Dermis microvascular lymphatic vessel endothelial cell (primary cell): ENCODE measurements at regions not wholly inside any gene's neighbourhood (a gene's known extent, or its start where the extent isn't known, plus 50 kb on each side); places are given as distances from the start of the nearest gene placed in this dataset.
"Not testable (repeated sequence)": the region's sequence is repeated elsewhere in the genome, so short reads cannot be mapped to it uniquely, and the experiment has no call there.

Experiments
- DNase-seq, 2 donors: peaks; one replicate each; pipeline versions ENCODE4 v3.0.0 to v3.0.0-alpha.2; 2010; ENCODE audit warnings: low read depth in 2 of 2

DNA sequence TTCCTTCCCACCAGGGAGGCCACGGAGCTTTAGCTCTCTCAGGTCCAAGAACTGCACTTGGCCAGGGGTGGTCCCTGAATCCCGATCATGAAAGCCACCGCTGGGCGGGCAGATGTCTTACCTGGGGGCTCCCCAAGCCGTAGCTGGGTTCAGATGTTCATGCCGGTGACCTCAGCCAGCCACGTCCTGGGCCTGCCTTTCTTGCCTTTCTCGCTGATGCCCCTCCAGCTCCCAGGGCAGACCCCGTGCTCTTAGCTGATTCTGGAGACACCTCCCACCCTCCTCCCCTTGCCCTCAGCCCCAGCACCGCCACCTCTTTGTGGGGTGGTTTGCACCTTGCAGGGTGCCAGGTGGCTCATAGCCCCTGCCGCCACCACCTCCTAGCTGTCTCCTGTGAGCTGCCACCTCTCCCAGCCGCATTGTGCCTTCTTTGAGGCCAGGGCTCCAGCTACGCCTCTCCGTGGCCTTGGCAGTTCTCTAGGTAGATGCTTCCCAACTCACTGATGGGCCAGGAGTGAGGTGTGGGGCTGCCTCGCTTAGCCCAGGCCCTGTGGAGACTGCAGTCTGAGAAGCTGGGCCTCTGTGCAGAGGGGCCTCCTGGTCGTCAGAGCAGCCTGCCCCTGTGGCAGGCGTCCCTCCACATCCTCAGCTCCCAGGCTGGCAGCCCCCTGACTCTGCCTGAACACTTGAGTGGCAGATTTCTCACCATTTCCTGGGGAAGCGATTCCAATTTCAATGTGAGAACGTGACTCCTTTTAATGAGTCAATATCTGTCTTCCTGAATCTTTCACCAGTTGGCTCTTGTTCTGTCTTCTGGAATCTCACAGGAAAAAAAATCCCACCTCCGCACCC is 97.6 kb upstream of the B3GAT1 start:
- no peak for DNase-seq

DNA sequence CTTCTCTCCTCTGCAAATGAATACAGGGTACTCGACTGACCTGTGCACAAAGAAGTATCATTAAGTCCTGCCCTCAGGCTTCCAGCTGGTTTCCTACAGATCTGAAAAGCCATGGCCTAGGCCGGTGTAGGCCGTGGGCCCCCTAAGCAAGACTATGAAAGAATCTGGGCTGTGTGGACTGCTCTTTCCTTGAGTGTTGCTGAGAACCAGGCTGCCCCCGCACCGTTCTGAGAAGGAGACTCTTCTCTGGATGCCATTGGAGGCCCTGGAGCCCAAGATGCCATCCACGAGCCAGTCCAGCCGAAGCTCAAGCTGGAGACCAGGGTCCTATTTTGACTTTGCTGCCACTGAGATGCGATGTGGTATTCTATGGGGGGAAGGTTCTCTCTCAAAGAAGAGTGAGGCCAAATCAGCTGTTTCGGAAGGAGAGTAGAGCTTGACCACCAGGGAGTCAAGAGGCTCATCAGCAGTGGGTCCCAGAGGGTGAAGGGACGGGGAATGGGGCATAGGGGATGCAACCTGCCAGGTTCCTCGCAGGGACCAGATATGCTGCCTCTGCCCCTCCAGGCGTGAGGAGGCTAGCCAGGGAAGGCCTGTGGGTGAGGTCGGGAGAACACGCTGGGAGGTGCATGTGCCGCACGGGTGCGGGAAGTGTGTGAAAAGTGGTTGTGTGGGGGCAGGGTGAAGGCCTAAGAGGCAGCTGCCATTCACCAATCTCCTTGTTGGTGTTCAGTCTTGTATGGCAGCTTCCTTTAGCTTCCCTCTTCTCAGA is 96.4 kb upstream of the B3GAT1 start:
- no peak for DNase-seq

DNA sequence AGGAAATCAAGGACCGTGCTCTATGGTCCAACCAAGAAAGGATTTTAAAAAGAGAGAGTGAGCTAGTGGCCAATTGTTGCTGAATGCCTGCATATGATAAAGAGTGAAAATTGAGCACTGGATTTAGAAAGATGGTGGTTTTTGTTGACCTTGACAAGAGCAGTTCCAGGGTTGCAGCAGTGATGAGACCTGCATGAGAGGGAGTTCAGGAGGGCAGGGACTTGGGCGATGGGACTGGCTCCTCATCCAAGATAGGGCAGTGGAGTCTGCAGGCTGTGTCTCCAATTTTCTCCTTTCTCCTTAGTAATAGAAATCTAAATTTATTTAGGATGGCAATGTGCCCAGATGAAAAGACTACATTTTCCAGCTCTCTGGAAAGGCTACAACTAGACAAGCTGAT is 94.0 kb upstream of the B3GAT1 start:
- DNase-seq, result no peak

DNA sequence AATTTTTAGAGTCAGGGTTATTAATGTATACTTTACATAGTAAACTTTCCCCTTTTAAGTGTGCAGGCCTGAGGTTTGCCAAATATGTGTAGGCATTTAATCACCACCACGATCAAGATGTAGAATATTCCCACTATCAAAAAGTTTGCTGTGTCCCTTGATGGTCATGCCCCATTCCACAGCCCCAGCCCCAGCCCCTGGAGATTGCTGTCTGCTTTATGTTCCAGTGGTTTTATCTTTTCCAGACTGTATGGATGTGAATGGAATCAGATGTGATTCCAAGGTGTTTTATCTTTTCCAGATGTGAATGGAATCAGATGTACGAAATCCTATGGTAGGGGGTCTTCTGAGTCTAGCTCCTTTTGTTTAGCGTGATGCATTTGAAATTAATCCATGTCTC is 93.1 kb upstream of the B3GAT1 start:
- DNase-seq, result no peak

DNA sequence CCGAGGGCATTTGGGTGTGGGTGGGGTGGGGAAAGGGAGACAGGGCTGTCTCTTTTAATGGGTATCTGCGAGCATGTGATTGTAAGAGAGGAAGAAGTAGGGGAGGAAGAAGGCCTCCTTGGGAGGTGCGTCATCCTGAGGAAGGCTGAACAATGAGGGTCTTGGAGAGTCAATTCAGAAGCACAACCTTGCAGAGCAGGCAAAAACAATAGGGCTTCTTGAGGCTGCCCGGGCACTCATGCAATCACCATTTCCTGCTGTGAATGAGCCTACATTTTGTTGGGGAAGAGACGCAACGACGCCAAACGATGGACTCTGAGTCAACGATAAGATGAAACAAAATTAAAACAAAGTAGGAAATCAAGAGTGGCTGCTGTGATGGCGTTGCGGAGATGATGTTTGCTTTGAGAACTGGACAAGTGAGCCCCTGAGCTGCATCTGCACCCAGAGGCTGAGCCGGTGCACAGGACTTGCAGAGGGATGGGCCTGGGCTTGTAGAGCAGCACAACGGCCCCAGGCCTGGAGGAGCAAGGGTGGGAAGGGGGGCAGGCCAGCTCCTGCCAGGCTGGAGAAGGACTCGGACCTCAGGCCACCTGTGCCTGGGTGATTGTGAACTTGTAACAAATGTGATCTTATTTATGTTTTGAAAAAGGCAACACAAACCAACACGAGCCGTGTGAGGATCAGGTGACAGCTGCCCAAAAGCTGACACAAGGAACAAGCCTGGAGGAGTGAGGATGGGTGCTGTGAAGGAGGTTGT is 92.3 kb upstream of the B3GAT1 start:
- no peak for DNase-seq

DNA sequence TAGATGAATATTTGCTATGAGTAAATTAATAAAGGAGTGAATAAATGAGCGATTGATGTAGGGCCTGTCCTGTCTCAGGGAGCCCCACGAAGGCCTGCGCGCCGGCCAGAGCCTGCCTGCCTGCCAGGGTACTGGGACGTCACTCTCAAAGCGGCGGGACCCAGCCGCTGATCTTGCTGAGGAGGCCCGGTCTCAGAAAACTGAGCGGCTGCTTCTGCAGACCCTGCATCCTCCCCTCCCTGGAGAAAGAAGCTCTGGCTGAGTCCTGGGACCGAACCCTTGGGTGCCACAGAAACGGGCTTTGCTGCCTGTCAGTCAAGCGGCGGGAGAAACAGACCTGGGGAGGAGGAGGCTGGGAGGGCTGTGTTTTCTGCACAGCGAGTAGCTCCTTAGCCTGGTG is 91.6 kb upstream of the B3GAT1 start:
- no peak for DNase-seq

DNA sequence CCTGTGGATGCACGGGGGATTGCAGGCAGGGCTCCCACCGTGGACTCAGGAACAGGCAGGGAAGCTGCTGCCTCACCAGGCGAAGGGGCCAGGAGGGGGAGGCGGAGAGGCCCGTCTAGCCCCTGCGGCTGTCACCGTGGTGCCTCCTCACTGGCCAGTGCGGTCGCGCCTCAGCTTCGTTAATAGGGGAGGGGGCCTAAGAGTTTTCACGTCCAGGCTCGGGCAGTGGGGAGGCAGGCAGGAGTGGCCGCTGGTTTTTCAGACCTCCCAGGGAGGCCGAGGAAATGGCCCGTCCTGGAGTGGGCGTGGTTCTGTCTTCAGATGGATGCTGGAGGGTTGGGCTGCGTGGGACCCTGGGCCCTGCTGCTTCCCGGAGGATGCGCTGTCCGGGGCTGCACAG is 91.1 kb upstream of the B3GAT1 start:
- DNase-seq, result no peak

DNA sequence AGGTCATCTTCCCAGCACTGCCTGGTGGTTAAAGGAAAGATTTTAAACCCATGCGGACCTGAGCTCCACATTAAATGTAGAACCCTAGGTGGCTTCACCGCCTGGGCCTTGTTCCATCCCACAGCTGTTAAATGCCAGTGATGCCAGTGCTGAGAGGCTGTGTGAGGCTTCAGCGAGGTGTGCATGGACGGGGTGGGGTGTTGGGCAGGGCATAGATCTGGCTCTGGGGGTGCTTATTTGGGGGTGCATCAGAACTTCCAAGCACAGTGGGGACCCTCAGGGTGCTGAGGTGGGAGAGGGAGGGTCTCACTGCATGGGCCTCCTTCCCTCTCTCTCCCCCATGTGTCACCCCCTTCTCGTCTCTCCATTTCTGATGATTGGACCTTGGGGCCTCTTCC is 90.1 kb upstream of the B3GAT1 start:
- no peak for DNase-seq

DNA sequence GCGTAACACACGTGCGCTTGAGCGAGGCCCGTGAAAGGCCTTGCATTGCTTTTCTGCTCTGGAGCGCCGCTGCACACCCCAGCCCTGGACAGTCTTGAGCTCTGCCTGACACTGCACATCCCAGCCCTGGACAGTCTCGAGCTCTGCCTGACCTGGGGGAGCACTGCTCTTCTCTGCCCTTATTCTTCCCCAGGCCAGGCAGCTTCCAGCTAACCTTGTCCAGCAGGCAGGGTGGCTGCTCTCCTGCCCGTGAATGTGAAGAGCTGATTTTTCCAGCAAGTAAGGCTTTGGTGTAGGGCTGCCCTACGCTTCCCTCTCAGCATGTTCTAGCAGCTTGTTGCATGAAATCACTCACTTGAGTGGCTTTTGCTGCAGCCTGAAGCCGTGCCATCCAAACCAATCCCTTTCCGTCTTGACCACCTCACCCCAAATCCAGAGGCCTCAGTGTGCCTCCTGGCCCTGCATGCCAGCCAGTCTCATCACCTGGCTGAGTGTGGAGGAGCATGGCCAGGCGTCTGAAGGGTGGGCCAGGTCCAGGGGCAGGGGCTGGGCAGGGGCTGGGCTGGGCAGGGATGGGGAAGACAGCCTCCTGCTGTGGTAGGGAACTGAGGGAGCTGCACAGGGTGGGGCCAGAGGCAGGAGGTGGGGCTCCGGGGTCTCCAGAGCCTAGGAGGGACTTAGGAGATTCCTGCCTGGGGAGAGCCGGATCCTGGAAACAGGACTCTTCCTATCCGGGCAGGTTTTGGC is 89.5 kb upstream of the B3GAT1 start:
- no peak for DNase-seq

DNA sequence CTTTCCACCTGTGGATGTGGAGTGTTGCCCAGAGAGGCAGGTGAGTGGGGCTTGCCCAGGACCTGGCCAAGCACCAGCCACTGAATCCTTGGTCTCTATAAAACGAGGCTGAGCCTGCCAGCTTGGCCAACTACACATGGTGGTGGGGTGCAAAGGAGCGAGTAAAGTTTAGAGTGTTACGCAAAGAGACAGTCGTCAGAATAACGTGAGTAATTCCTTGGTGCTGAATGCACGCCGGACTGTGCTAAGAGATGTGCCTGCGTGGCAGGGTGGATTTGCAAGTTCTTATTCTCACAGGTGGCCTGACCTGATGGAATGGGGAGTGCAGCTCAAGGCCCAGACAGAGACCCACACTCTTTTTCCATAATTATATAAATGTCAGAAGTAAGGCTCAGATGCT is 88.6 kb upstream of the B3GAT1 start:
- no peak for DNase-seq

DNA sequence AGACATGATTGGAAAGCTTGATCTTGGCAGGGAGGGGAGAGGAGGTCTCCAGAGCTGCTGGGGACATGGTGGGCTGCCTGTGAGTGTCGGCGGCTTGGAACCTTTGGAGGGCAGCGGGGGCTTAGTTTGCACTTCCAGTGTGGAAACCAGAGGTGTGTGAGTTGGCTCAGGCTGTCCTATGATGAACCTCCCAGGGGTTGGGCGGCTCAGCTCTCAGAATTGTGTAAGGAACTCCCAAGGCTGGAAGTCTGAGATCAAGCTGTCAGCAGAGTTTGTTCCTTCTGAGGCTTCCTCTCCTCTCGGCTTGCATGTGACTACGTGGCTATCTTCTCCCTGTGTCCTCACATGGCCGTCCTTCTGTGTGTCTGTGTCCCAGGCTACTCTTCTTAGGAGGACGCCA is 87.9 kb upstream of the B3GAT1 start:
- DNase-seq, result no peak

DNA sequence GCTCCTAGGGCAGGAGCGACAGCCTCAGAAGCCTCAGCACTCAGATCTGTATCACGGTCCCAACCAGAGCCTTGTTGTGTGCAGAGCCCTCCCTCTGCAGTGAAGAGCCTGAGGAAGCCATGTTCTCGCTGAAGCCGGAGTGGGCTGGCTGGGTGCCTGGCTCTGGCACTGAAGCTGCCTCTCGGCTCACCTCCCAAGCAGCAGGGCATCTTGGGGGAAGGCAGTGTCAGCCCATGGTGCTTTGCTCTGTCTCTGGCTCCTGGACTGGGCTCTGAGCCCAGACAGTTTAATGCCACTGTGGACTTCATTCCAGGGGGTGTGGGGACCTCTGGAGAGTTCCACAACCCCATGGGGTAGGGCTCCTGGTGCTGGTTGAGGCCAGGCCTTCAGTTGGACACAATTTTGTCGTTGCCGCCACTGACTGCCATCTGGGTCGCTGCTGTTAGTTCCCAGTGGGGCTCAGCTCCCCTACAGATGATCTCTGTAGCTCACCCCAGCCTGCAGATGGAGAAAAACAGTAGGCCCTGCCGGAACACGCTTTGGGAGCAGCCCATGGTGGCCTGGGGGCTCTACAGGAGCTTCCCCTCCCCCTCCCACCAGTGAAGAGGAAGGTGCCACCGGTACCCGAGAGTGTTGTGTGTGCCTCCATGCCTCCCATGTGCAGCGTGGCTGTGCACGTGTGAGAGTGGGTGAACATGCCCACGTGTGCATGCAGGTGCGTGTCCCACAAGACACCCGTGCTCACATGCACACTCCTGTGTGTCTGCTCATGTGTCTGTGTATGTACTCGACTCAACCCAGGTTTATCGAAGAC is 86.5 kb upstream of the B3GAT1 start:
- DNase-seq, result no peak

DNA sequence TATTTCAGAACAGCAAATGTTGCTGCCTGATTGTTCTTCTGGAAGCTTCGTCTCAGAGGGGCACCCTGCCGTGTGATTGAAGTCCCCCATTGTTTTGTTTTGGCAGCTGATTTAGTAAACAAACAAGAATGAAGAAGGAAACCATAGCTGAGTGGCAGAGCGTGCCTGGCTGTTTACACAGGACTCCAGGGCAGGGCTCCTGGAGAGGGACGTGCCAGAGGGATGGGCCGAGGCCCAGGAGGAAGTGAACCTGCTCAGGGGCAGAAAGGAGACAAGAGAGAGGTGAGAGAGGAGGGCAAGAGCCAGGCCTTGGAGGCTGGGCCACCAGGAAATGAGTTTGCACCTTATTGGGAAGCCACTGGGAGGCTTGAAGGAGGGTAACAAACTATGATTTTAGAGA is 85.5 kb upstream of the B3GAT1 start:
- DNase-seq, result no peak

DNA sequence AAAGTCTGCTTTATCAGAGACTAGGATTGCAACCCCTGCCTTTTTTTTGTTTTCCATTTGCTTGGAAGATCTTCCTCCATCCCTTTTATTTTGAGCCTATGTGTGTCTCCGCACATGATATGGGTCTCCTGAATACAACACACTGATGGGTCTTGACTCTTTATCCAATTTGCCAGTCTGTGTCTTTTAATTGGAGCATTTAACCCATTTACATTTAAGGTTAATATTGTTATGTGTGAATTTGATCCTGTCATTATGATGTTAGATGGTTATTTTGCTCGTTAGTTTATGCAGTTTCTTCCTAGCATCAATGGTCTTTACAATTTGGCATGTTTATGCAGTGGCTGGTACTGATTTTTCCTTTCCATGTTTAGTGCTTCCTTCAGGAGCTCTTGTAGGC is 84.0 kb upstream of the B3GAT1 start:
- not testable (repeated sequence) for DNase-seq

DNA sequence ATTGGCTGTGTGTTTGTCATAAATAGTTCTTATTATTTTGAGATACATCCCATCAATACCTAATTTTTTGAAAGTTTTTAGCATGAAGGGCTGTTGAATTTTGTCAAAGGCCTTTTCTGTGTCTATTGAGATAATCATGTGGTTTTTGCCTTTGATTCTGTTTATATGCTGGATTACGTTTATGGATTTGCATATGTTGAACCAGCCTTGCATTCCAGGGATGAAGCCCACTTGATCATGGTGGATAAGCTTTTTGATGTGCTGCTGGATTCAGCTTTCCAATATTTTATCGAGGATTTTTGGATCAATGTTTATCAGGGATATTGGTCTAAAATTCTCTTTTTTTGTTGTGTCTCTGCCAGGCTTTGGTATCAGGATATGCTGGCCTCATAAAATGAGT is 82.4 kb upstream of the B3GAT1 start:
- not testable (repeated sequence) for DNase-seq

DNA sequence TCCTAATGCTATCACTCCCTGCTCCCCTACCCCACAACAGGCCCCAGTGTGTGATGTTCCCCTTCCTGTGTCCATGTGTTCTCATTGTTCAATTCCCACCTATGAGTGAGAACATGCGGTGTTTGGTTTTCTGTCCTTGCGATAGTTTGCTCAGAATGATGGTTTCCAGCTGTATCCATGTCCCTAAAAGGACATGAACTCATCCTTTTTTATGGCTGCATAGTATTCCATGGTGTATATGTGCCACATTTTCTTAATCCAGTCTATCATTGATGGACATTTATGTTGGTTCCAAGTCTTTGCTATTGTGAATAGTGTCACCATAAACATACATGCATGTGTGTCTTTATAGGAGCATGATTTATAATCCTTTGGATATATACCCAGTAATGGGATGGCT is 80.4 kb upstream of the B3GAT1 start:
- not testable (repeated sequence) for DNase-seq

DNA sequence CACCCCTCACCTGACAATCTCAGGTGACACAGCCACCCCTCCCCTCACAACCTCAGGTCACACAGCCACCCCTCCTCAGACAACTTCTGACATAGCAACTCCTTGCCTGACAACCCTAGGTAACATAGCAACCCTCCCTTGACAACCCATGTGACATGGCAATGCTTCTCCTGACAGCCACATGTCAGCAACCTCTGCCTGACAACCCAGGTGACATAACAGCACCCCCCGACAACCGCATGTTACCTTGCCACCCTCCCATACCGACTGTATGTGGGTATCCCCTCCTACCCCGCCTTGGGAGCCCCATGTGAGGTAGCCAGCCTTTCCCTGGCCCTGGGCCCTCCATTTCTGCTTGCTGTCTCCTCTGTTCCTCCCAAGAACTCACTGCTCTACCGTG is 77.7 kb upstream of the B3GAT1 start:
- no peak for DNase-seq

DNA sequence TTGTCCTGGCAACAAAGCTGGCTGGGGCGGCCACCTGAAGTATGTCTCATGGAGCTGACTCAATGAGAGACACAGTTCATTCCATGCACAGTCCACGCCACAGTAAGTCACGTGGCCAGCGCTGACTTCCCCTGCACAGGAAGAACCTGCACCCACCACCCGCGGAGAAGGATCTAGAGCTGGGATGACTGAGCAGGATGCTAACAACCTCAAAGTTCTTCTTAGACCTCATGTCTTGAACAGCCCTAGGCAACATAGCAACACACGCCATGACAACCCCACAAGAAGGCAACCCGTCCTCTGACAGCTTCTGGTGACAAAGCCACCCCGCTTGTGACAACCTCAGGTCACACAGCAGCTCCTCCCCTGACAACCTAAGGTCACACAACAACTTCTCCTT is 76.9 kb upstream of the B3GAT1 start:
- no peak for DNase-seq

DNA sequence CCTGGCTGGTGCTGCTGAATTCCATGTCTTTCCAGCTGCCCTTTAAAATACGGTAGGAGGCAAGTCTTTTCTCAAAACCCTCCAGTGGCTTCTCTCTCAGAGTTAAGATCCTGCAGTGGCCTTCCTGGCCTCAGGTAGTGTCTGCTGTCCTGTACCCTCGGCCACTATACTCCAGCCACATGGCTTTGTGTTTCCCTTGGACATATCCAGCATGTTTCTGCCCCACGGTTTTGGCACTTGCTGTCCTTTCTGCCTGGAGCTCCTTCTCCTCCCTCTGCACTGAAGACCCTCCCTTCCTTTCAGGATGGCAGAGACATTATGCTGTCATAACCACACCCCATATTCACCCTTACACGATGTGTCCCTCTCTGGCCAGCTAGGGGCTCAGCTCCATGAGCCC is 76.5 kb upstream of the B3GAT1 start:
- no peak for DNase-seq

DNA sequence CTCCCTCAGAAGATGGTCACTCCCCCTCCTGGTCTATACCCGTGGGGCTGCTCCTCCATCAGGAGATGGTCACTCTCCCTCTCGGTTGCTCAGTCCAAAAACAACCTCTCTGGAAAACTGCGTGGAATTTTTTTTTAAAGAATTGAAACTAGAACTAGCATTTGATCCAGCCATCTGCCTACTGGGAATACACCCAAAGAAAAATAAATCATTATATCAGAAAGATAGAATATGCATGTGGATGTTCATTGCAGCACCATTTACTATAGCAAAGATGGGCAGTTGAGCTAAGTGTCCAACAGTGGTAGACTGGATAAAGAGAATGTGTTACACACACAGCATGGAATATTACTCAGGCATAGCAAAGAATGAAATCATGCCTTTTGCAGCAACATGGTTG is 75.7 kb upstream of the B3GAT1 start:
- no peak for DNase-seq

DNA sequence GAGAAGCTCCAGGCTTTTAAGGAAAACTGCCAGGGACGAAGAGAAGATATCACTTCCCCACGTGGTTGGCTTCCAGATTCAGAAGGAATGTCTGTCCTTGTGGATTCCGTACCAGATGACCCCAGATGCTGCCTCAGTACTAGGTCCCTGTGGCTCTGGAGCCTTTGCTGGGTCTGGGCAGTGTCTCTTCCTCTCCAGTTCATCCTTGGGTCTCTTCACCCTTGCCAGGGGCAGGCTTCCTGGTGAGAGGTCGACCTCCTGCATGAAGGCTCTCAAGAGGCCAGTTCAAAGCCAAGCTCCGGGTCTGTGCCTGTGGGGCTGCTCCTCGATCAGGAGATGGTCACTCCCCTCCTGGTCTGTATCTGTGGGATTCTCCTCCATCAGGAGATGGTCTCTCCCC is 74.7 kb upstream of the B3GAT1 start:
- no peak for DNase-seq
